Ovary (tissue), 7 donors: ENCODE measurements at regions not wholly inside any gene's neighbourhood (a gene's known extent, or its start where the extent isn't known, plus 50 kb on each side); places are given as distances from the start of the nearest gene placed in this dataset.

Source experiments
- DNase-seq, 5 donors: peaks; one replicate each; pipeline ENCODE4 v3.0.0-alpha.2; 2019 to 2020
- H3K27ac ChIP-seq, 2 donors: fragments of 200-600 bp; one replicate each; pipeline versions ENCODE4 v1.5.1 to v1.8.0; 2019 to 2022
- H3K27me3 ChIP-seq: fragments of 200-600 bp; one replicate; pipeline ENCODE4 v1.8.0; 2022
- H3K36me3 ChIP-seq: fragments of 200-600 bp; sonication (generic); one replicate; pipeline ENCODE4 v1.5.1; 2019
- H3K4me1 ChIP-seq: one replicate; pipeline ENCODE4 v1.8.1; 2013; ENCODE audit warnings: mild to moderate bottlenecking, moderate library complexity; ENCODE audit not compliant: insufficient read depth
- H3K4me3 ChIP-seq: fragments of 200-600 bp; sonication (generic); one replicate; pipeline ENCODE4 v1.5.1; 2017
- H3K9me3 ChIP-seq, 2 donors: fragments of 200-600 bp in 1 of 2; sonication (generic) in 1 of 2; one replicate each; pipeline versions ENCODE4 v1.5.1 to v1.8.1; 2013 to 2019; ENCODE audit warnings: mild to moderate bottlenecking in 1 of 2, moderate library complexity in 1 of 2
- CTCF ChIP-seq, 3 donors: fragments of 450-650 bp in 2 of 3; fragments of 200-600 bp in 1 of 3; IDR thresholded peaks; one replicate each; pipeline versions ENCODE4 v1.5.1 to v1.8.0; 2016 to 2022; ENCODE audit warnings: antibody characterized with exemption in 3 of 3, mild to moderate bottlenecking in 1 of 3
- EP300 ChIP-seq: sonication (generic); formaldehyde crosslinking; IDR thresholded peaks from one replicate; pipeline ENCODE4 v1.6.1; 2017; ENCODE audit warnings: antibody characterized with exemption
- POLR2A ChIP-seq: fragments of 450-650 bp; IDR thresholded peaks from one replicate; pipeline ENCODE4 v1.6.1; 2017; ENCODE audit warnings: antibody characterized with exemption, mild to moderate bottlenecking, moderate library complexity
- WGBS, 3 donors: extraction: QIAGEN DNeasy Blood & Tissue Kit in 1 of 3; methylation state at CpG; one replicate each; pipeline versions ENCODE4 v1.1.5 to v1.1.7; 2013 to 2017; 5-methylcytosine and 5-hydroxymethylcytosine counted together
- intact Hi-C, 4 donors: fragments of 100-400 bp; cut with DNase I; formaldehyde crosslinking; loops; one replicate each; pipeline versions ENCODE4 v1.11.0 to v1.15.1; 2022 to 2023
- donor health status: DM: no; HTN: no; CAD: no; lungs with moderate emphysema.
- donor health status: DM: no; HTN: no; CAD: no.
- donor health status: Bipolar disorder and iron deficiency.
- donor health status: DM: no; HTN: no; CAD: no.
- donor health status: DM: yes; HTN: yes; CAD: no.

GRCh38 chr7:27299861-27300260, 57.3 kb downstream of the EVX1 start:
- Histone ChIP-seq H3K4me3 (no peak overlapping the region), H3K36me3 (no peaks in the 10 kb centered on the region), H3K27ac (no peak overlapping the region), H3K9me3 (no peaks in the 10 kb centered on the region), H3K4me1 (no peaks in the 10 kb centered on the region), H3K27me3 (no peaks in the 10 kb centered on the region)
- TF ChIP-seq CTCF (IDR thresholded peaks at IDR 0.05) = no peak
- no peak for TF ChIP-seq EP300
- no peak for TF ChIP-seq POLR2A
- DNase-seq = no peak
- intact Hi-C loops = no loop called here
- WGBS, 3 donors = 39 to 75% (median 66%) methylated on average over 3 of the region's 3 CpGs

GRCh38 chr7:27300421-27300820, 57.8 kb downstream of the EVX1 start:
- WGBS, 3 donors = 57 to 68% (median 62%) methylated on average over 3 of the region's 3 CpGs
- no peak for DNase-seq
- Histone ChIP-seq H3K27me3 (no peaks in the 10 kb centered on the region), H3K4me1 (no peaks in the 10 kb centered on the region), H3K27ac (no peak overlapping the region), H3K4me3 (no peak overlapping the region), H3K9me3 (no peaks in the 10 kb centered on the region), H3K36me3 (no peaks in the 10 kb centered on the region)
- no peak for TF ChIP-seq EP300
- no peak for TF ChIP-seq POLR2A
- TF ChIP-seq CTCF (IDR thresholded peaks at IDR 0.05) = no peak
- intact Hi-C loops = no loop called here

GRCh38 chr7:27302590-27302989, 60.0 kb downstream of the EVX1 start:
- WGBS, 3 donors = 89 to 97% (median 94%) methylated on average over 2 of the region's 2 CpGs
- DNase-seq = no peak
- no peaks in the 10 kb centered on the region for H3K27me3 ChIP-seq
- no peak overlapping the region for H3K4me3 ChIP-seq
- no peak overlapping the region for H3K27ac ChIP-seq
- intact Hi-C loops = no loop called here
- H3K4me1 ChIP-seq = no peaks in the 10 kb centered on the region
- no peak for TF ChIP-seq POLR2A
- TF ChIP-seq CTCF (IDR thresholded peaks at IDR 0.05) = no peak
- TF ChIP-seq EP300 = no peak
- no peaks in the 10 kb centered on the region for H3K36me3 ChIP-seq
- no peaks in the 10 kb centered on the region for H3K9me3 ChIP-seq

DNA sequence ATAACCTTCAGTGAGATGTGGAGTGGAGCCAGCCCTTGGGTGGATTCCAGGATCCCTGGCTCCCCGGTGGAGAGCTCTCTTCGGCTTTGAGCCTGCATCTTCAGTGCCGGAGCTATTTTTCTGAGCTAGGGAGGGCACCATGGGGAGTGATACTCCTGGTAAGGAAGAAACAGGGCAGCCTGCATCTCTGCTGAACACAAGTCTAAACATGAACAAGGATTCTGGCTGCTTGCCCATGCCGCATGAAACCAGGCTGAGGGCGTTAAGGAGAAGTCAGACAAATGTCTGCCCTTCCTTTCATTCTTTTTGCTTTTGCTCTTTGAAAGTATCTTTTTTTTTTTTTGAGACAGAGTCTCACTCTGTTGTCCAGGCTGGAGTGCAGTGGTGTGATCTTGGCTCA, 60.4 kb downstream of the EVX1 start:
- WGBS, 3 donors = 60 to 79% (median 61%) methylated on average over 5 of the region's 5 CpGs
- H3K4me1 ChIP-seq = no peaks in the 10 kb centered on the region

More for the DNA sequence above, 60.4 kb downstream of the EVX1 start:
- no peaks in the 10 kb centered on the region for H3K36me3 ChIP-seq
- intact Hi-C loops = no loop called here
- H3K4me3 ChIP-seq = no peak overlapping the region
- H3K27me3 ChIP-seq = no peaks in the 10 kb centered on the region
- no peak overlapping the region for H3K27ac ChIP-seq
- TF ChIP-seq EP300 (no peak), CTCF (IDR thresholded peaks at IDR 0.05) (no peak), POLR2A (no peak)
- peak in 1 of 5 donors; percentile 10 for DNase-seq
- H3K9me3 ChIP-seq = no peaks in the 10 kb centered on the region
